Endothelial cell of umbilical vein (primary cell): ENCODE measurements at regions not wholly inside any gene's neighbourhood (a gene's known extent, or its start where the extent isn't known, plus 50 kb on each side); places are given as distances from the start of the nearest gene placed in this dataset.

Source experiments
- BruUV-seq: library from RNA; stranded (reverse); fragments of 400-500 nt; replicated peaks from 2 replicates; lab custom pipeline; 2021; lab: Mats Ljungman, UMichigan
- CTCF ChIA-PET: fragments of 300-600, 350-600 bp; sonication (Branson Sonifier 250); formaldehyde crosslinking; loops from one replicate; lab custom pipeline; 2021; ENCODE audit warnings: antibody characterized with exemption, inconsistent platforms; lab: Charles Lee
- POLR2A ChIA-PET: fragments of 300-600, 350-600 bp; sonication (Branson Sonifier 250); formaldehyde crosslinking; loops from one replicate; lab custom pipeline; 2021; ENCODE audit warnings: antibody characterized with exemption, inconsistent platforms; lab: Charles Lee
- DNase-seq: peaks from one replicate; pipeline ENCODE4 v3.0.0-alpha.2; 2011; ENCODE audit warnings: low read depth, low spot score
- FAIRE-seq: peaks from 2 replicates; lab custom pipeline; 2011; peaks lifted over from hg19 to GRCh38; lab: Jason Lieb, UNC
- H2AFZ ChIP-seq: 2 replicates; pipeline ENCODE4 v1.6.0; 2012; ENCODE audit warnings: low read depth, low read length, control low read depth, inconsistent platforms
- H3K27ac ChIP-seq: 2 replicates; pipeline ENCODE4 v1.5.1; 2011; ENCODE audit warnings: low read depth, mild to moderate bottlenecking, control low read depth, low read length, moderate library complexity; ENCODE audit not compliant: insufficient read depth
- H3K27me3 ChIP-seq, 2 experiments: 2 replicates each; pipeline versions ENCODE4 v1.6.0 to v1.6.1; 2011; ENCODE audit warnings: low read length in 2 of 2, mixed read lengths in 1 of 2; ENCODE audit not compliant: control insufficient read depth in 2 of 2, insufficient read depth in 2 of 2
- H3K36me3 ChIP-seq, 2 experiments: 2 replicates in 1 of 2; 3 replicates in 1 of 2; pipeline ENCODE4 v1.5.1; 2011; ENCODE audit warnings: low read length in 2 of 2, mild to moderate bottlenecking in 1 of 2, moderate library complexity in 1 of 2; ENCODE audit not compliant: control insufficient read depth in 2 of 2, insufficient read depth in 2 of 2; ENCODE audit errors: extremely low read depth in 1 of 2
- H3K4me1 ChIP-seq: 3 replicates; pipeline ENCODE4 v1.5.1; 2011; ENCODE audit warnings: mild to moderate bottlenecking, low read length; ENCODE audit not compliant: control insufficient read depth, insufficient read depth; ENCODE audit errors: extremely low read depth
- H3K4me2 ChIP-seq: 2 replicates; pipeline ENCODE4 v1.6.1; 2011; ENCODE audit warnings: low read length, control low read depth, mixed read lengths; ENCODE audit not compliant: insufficient read depth
- H3K4me3 ChIP-seq, 3 experiments: fragments of 200-600 bp in 1 of 3; sonication (generic), shearing (Covaris generic) in 1 of 3; replicated peaks in 1 of 3; 2 replicates each; pipeline ENCODE4 v1.5.1; 2011 to 2016; ENCODE audit warnings: control low read depth in 3 of 3, low read length in 3 of 3, mild to moderate bottlenecking in 2 of 3, inconsistent platforms in 1 of 3, low read depth in 1 of 3, moderate library complexity in 1 of 3; ENCODE audit not compliant: insufficient read depth in 1 of 3
- H3K79me2 ChIP-seq: 2 replicates; pipeline ENCODE4 v1.6.0; 2012; ENCODE audit warnings: low read length, inconsistent platforms; ENCODE audit not compliant: control insufficient read depth, insufficient read depth
- H3K9ac ChIP-seq: replicated peaks from 2 replicates; pipeline ENCODE3; 2011; ENCODE audit warnings: low read length, control low read depth; ENCODE audit not compliant: insufficient read depth; ENCODE audit errors: extremely low read depth
- H3K9me1 ChIP-seq: replicated peaks from 3 replicates; pipeline ENCODE4 v1.6.0; 2011; ENCODE audit warnings: mild to moderate bottlenecking, low read length; ENCODE audit not compliant: control insufficient read depth, insufficient read depth; ENCODE audit errors: extremely low read depth
- H3K9me3 ChIP-seq: replicated peaks from 2 replicates; pipeline ENCODE4 v1.5.1; 2012; ENCODE audit warnings: low read length, inconsistent platforms; ENCODE audit not compliant: control insufficient read depth, insufficient read depth
- H4K20me1 ChIP-seq: replicated peaks from 2 replicates; pipeline ENCODE3; 2011; ENCODE audit warnings: mild to moderate bottlenecking, low read length; ENCODE audit not compliant: control insufficient read depth, insufficient read depth; ENCODE audit errors: extremely low read depth
- EZH2 ChIP-seq: IDR thresholded peaks from 2 replicates; pipeline ENCODE4 v1.6.1; 2012; ENCODE audit warnings: borderline replicate concordance, low read depth, mild to moderate bottlenecking, moderate library complexity, low read length, inconsistent platforms; ENCODE audit not compliant: severe bottlenecking
- FOS ChIP-seq: IDR thresholded peaks from 2 replicates; pipeline ENCODE4 v1.6.1; 2011; ENCODE audit warnings: mild to moderate bottlenecking, low read length, moderate library complexity, borderline replicate concordance; ENCODE audit not compliant: insufficient read depth
- GATA2 ChIP-seq: IDR thresholded peaks from 2 replicates; pipeline ENCODE4 v1.7.0; 2011; ENCODE audit warnings: low read depth, mild to moderate bottlenecking, moderate library complexity, mixed read lengths, low read length; ENCODE audit not compliant: insufficient read length, insufficient read depth
- JUN ChIP-seq: IDR thresholded peaks from 2 replicates; pipeline ENCODE4 v1.6.1; 2011; ENCODE audit warnings: borderline replicate concordance, low read depth; ENCODE audit not compliant: insufficient read length, insufficient read depth
- MYC ChIP-seq: IDR thresholded peaks from one replicate; pipeline ENCODE4 v1.6.1; 2011; ENCODE audit warnings: mild to moderate bottlenecking, low read depth, low read length
- POLR2A ChIP-seq: IDR thresholded peaks from 2 replicates; pipeline ENCODE4 v1.6.1; 2012; ENCODE audit warnings: low read depth, mild to moderate bottlenecking, control low read depth, low read length
- POLR2AphosphoS5 ChIP-seq: IDR thresholded peaks from 2 replicates; pipeline ENCODE4 v1.6.1; 2012; ENCODE audit warnings: low read depth, mild to moderate bottlenecking, control low read depth, low read length, moderate library complexity; ENCODE audit not compliant: insufficient read depth
- dilution Hi-C: fragments of 300-500 bp; cut with MboI; formaldehyde crosslinking; loops from one replicate; pipeline ENCODE4 v1.15.0; 2019; ENCODE audit warnings: low sequenced_read_pairs; ENCODE audit not compliant: extremely low pct_ligation_motif_present
- intact Hi-C: fragments of 100-400 bp; cut with micrococcal nuclease; formaldehyde crosslinking; loops from one replicate; pipeline ENCODE4 v1.10.0; 2022
- TF ChIP-seq, protein P1 (sequence below), 2 donors: IDR thresholded peaks; 1 replicate in 1 of 2; 2 replicates in 1 of 2; pipeline ENCODE4 v1.5.1; 2011; ENCODE audit warnings: low read length in 2 of 2, mild to moderate bottlenecking in 2 of 2, moderate library complexity in 2 of 2, control low read depth in 1 of 2, inconsistent platforms in 1 of 2, low read depth in 1 of 2; ENCODE audit not compliant: insufficient read depth in 1 of 2; ENCODE audit errors: extremely low read depth in 1 of 2
- TF ChIP-seq, protein P2 (sequence below): IDR thresholded peaks from 2 replicates; pipeline ENCODE4 v1.6.1; 2011; ENCODE audit not compliant: insufficient read depth, insufficient read length

DNA sequence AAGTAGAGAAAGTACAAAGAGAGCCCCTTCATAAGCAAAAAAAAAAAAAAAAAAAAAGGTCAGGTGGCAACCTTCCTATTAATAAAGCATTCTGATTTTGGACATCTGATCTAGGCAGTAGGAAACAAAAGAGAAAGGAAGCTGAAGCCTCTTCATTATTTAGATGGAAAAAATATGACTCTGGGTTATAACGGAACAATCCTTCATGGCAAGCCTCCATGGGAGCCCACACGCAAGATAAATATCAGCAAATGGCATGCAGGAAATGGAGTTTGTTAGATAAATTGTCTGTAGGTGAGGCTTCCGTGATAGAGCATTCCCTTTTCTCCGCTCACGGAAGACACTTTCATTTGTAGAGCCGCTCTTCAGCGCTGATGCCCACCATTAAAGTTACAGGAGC, 381.0 kb downstream of the TTLL7 start:
- ChIA-PET CTCF (no interaction called here), POLR2A (no interaction called here)
- Histone ChIP-seq H3K36me3 (no peaks in the 10 kb centered on the region), H3K4me1 (no peaks in the 10 kb centered on the region), H4K20me1 (no peaks in the 10 kb centered on the region), H3K9ac (no peak overlapping the region), H3K9me3 (no peaks in the 10 kb centered on the region), H3K79me2 (no peaks in the 10 kb centered on the region), H3K27me3 (no peaks in the 10 kb centered on the region), H3K4me2 (no peak overlapping the region), H3K9me1 (no peaks in the 10 kb centered on the region), H2AFZ (no peak overlapping the region), H3K4me3 (no peak overlapping the region), H3K27ac (no peak overlapping the region)
- intact Hi-C loops: no loop called here
- no TSS peak for BruUV-seq
- dilution Hi-C loops: no loop called here
- DNase-seq: no peak
- TF ChIP-seq, protein P1, sequence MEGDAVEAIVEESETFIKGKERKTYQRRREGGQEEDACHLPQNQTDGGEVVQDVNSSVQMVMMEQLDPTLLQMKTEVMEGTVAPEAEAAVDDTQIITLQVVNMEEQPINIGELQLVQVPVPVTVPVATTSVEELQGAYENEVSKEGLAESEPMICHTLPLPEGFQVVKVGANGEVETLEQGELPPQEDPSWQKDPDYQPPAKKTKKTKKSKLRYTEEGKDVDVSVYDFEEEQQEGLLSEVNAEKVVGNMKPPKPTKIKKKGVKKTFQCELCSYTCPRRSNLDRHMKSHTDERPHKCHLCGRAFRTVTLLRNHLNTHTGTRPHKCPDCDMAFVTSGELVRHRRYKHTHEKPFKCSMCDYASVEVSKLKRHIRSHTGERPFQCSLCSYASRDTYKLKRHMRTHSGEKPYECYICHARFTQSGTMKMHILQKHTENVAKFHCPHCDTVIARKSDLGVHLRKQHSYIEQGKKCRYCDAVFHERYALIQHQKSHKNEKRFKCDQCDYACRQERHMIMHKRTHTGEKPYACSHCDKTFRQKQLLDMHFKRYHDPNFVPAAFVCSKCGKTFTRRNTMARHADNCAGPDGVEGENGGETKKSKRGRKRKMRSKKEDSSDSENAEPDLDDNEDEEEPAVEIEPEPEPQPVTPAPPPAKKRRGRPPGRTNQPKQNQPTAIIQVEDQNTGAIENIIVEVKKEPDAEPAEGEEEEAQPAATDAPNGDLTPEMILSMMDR (IDR thresholded peaks at IDR 0.05; ENCODE audit: extremely low read depth in 1 of 2, insufficient read depth in 1 of 2, low read depth in 1 of 2, low read length in 2 of 2): no peak
- FAIRE-seq: no peak

DNA sequence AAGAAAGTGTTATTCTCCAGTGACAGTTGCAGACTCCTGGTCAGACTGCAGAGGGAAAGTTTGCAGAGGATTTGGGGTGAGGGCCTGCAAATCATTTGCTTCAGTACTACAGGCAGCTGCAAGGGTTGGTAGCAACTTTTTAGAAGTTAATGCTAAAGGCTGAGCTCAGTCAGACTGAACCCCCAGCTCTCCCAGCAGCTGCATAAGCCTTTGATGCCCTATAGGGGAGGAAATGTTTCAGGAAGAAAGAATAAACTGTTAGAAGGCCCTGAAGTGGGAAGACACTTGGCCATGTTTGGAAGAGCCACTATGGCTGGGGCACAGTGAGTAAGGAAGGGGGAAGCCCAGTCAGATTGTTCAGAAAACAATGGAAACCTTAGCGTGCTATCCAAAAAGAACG, 383.6 kb downstream of the TTLL7 start:
- no peak overlapping the region for H3K4me3 ChIP-seq
- no peak overlapping the region for H3K27ac ChIP-seq
- FAIRE-seq (no peak), DNase-seq (no peak)
- BruUV-seq: no TSS peak
- CTCF ChIA-PET: no interaction called here
- H3K9me3 ChIP-seq: no peaks in the 10 kb centered on the region
- dilution Hi-C loops: no loop called here
- no peak overlapping the region for H3K4me2 ChIP-seq
- no peak overlapping the region for H3K9ac ChIP-seq
- H3K4me1 ChIP-seq: no peaks in the 10 kb centered on the region
- no peaks in the 10 kb centered on the region for H3K9me1 ChIP-seq
- no peaks in the 10 kb centered on the region for H3K36me3 ChIP-seq
- POLR2A ChIA-PET: no interaction called here
- no peaks in the 10 kb centered on the region for H4K20me1 ChIP-seq
- no peaks in the 10 kb centered on the region for H3K27me3 ChIP-seq
- intact Hi-C loops: no loop called here
- H2AFZ ChIP-seq: no peak overlapping the region
- no peaks in the 10 kb centered on the region for H3K79me2 ChIP-seq
- TF ChIP-seq GATA2 (no peak), POLR2AphosphoS5 (no peak), JUN (no peak), EZH2 (no peak), FOS (no peak), MYC (no peak), POLR2A (no peak)
- TF ChIP-seq, protein P2, sequence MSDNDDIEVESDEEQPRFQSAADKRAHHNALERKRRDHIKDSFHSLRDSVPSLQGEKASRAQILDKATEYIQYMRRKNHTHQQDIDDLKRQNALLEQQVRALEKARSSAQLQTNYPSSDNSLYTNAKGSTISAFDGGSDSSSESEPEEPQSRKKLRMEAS: no peak
- TF ChIP-seq, protein P1 (IDR thresholded peaks at IDR 0.05; ENCODE audit: extremely low read depth in 1 of 2, insufficient read depth in 1 of 2, low read depth in 1 of 2, low read length in 2 of 2): no peak
